ENCODE measurements at regions not wholly inside any gene's neighbourhood (a gene's known extent, or its start where the extent isn't known, plus 50 kb on each side); places are given as distances from the start of the nearest gene placed in this dataset.

DNA sequence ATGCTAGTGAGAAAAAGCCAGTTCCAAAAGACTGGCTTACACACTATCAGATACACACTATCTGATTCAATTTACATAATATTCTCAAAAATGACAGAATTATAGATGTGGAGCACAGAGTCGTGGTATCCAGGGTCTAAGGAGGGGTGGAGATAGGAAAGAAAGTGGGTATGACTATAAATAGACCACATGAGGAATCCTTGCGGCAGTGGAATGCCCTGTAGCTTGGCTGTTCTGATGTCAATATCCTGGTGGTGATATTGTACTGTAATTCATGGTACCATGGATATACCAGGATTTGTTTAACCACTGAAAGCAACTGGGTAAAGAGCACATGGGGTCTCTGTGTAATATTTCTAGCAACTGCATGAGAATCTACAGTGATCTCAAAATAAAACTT lies 67.7 kb upstream of the TMEM72 start:
- in situ Hi-C loops (cut with HindIII; ENCODE audit: low sequenced_read_pairs), result no loop called here

DNA sequence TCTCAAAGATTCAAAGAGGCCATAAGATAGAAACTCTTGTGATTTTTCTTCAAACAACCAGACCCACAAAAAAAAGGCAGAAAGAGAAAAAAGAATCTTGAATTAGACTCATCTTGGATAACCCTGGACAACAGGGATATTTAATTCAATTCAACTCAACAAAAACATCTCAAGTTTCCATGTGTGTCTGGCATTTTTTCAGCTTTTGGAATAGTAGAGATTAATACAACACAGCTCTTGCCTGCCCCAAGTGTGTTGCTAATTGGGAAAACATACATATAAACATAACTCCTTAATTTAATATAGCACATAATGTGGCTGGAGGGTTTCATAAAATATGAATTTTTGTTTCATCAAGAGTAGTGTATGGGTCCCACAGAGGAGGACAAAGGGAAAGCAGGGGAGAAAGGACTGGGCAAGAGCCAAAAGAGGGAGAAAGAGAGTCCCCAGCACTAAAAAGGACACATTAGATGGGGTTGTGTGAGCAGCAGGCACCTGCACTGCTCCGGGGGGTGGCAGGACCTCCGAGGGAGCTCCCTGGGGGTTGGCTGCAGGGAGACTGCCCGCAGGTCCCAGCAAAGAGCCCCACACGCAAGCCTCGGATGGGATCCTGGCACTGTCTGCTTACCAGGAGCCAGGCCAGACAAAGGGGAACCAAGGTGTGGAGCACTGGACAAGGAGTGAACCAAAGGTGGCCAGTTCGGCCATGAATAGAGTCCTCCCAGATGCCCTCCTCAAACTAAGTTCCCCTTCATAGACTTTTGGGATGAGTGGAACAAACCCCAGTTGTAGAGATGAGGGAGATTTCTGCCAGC lies 65.6 kb upstream of the TMEM72 start:
- in situ Hi-C loops (cut with HindIII; ENCODE audit: low sequenced_read_pairs), result no loop called here

GRCh38 chr10:44847110-44847509 lies 64.0 kb upstream of the TMEM72 start:
- in situ Hi-C loops (cut with HindIII; ENCODE audit: low sequenced_read_pairs), result no loop called here

DNA sequence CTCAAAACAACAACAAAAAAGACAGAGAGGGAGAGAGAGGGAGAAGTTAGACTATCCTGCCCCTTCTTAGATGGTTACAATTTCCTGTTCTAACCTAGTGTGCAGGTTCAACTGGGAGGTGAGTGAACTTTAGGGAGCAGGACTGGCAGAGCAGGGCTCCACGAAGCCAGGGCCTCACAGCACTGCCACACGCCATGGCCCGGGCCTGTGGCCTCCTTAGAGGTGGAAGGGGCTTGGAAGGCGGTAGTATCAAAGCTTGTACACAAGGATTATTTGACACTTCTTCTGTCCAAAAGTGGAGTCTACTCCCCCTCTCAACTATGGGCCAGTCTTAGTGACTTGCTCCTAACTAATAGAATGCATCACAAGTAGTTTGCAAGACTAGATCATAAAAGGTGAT lies 62.9 kb upstream of the TMEM72 start:
- in situ Hi-C loops (cut with HindIII; ENCODE audit: low sequenced_read_pairs), result no loop called here

DNA sequence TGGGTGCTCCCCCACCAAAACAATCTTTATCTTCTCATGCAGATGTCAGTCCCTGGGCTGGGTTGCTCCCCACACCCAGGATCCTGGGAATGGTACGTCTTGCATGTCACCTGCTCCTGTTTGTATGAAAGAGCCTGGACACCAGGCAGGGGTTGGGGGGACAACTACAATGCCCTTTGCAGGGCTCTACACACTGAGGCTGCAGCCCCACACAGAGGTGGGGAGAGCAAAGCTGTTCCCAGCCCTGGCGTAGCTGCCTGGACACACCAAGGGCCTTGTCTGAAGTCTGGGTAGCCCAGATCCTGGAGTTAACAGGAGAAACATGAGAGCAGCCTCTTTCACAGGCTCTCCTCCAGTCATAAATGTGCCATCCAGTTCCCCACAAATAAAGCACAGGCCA lies 61.2 kb upstream of the TMEM72 start:
- in situ Hi-C loops (cut with HindIII; ENCODE audit: low sequenced_read_pairs), result no loop called here

DNA sequence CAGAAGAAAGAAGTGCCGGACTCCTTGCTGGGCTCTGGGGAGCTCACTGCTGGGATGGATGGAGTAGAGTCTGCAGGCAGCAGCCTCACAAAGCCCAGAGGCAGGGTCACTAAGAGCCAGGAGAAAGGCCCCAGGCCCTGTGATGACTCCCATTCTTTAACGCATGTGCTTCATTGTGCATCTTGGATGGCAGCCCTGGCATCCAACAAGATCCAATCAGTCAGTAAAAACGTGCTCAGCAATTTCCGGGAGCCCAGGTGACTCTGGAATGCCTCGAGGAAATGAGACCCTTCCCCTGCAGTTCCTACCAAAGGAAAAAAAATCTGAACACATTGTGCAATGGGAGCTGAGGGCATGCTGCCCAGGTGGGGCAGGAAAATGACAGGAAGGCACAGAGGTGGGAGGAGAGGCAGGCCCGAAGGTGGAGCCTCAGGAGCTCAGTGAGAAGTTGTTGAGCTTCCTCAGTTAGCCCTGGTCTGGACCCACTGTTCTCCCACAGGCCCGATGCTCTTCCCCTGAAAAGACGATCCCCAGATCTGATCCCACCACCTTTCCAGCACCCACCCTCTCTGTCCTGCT lies 60.7 kb upstream of the TMEM72 start:
- in situ Hi-C loops (cut with HindIII; ENCODE audit: low sequenced_read_pairs), result no loop called here

- in situ Hi-C loops (cut with HindIII; ENCODE audit: low sequenced_read_pairs), result no loop called here
Measured at GRCh38 chr10:44851413-44851812, 59.7 kb upstream of the TMEM72 start.

DNA sequence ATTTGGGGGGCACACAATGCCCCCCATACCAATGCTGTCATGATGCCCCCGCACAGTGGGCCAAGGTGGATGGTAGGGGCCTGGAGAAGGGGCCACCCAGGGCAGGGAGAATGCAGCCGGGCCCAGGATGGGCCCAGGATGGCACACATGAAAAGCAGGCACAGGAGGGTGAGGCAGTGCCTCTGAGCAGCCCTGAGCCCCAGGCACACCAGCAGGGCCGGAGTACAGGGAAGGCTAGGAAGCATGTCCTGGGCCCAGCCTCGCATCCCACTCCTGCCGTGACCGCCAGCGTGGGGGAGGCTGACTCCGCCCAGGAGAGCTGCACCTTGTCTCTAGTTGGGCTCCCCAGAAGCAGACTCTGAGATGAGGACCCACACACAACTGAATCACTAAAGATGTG lies 59.3 kb upstream of the TMEM72 start:
- in situ Hi-C loops (cut with HindIII; ENCODE audit: low sequenced_read_pairs), result no loop called here

DNA sequence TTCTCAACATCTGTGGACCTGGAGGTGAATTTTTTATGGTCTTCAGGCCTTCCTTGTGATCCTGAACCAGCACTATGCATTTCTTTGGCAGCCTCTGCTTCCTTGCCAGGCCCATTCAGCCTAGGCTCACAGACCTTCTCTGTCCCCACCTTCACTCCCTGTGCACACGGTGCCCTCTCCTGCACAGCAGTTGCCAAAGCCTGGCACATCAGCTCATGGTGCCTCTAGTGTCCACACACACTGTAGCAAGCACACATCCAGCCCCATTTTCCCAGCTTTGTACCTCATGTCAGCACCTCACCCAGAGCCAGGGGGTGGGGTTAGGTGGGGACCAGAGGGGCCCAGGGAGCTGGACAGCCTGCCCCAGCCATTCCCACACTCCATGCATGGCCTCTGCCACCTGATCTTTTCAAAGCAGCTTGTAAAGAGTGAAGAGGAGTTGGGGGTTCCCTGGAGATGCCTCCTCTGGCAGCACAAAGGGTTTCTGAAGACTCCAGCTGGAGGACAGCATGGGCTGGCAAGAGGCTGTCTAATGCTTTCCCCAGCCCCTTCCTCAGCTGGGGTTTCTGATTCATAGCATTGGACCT lies 57.9 kb upstream of the TMEM72 start:
- in situ Hi-C loops (cut with HindIII; ENCODE audit: low sequenced_read_pairs), result no loop called here

DNA sequence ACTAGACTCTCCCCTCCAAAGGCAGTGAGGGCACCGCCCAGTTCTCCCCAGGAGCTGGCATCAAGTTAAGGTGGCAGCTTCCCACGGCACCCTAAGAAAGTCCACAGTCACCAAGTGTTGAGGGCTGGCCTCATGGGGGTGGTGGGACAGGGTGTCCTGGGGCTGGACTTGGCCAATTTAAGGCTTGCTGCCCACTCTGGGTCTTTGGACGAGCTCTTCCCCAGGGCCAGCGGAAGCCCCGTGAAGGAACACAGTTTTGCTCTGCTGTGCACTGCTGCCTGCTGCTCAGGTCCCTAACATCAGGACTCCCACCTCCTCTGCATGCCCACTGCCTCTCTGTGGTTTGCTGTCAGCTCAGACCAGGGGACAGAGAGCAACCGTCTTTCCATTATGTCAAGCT lies 57.3 kb upstream of the TMEM72 start:
- in situ Hi-C loops (cut with HindIII; ENCODE audit: low sequenced_read_pairs), result no loop called here

DNA sequence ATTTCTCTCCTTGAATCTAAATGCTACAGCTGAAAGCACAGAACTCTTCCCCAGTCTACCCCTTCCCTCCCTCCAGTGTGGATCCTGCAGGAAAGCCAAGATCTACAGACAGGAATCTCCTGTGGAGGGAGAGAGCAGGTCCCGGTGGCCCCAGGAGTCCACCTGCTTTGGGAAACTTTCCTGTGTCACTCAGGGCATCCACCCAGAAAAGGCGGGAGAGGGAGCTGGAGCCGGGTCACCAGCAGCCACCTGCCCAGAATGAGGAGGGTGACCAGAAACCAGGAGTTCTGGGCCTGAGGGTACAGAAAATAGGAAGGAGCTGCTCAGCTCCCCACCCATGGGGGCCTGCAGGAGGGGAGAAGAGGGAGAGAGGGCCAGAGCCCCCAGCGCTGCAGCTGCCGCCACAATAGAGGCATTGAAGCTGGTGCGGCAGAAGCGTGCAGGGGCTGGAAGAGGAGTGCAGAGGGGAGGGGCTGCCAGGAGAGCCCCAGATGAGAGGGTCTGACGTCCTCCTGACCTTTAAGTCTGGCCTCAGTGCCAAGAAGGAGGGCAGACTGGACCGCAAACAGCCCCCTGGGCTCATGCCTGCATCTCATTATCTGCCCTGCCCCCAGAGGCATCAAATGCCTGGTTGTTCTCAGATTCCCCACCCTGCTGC lies 56.3 kb upstream of the TMEM72 start:
- in situ Hi-C loops (cut with HindIII; ENCODE audit: low sequenced_read_pairs), result no loop called here

DNA sequence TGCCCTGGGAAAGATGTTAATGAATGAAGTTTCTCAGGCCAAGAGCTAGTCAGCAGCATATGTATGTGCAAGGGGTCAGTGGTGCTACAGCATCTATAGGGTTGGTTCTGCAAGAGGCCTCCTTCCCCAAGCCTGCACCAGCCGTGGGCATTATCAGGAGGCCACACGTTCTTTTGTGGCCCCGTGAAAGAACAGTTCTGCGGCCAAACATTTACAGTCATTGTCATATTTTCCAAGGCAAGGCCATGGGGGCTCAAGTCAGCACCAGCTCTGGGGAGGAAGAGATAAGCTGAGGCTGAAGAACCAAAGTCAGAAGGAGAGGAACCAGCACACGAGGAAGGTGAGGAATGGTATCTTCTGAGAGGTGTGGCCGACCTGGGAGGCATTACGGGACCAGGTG lies 54.4 kb upstream of the TMEM72 start:
- in situ Hi-C loops (cut with HindIII; ENCODE audit: low sequenced_read_pairs), result no loop called here

DNA sequence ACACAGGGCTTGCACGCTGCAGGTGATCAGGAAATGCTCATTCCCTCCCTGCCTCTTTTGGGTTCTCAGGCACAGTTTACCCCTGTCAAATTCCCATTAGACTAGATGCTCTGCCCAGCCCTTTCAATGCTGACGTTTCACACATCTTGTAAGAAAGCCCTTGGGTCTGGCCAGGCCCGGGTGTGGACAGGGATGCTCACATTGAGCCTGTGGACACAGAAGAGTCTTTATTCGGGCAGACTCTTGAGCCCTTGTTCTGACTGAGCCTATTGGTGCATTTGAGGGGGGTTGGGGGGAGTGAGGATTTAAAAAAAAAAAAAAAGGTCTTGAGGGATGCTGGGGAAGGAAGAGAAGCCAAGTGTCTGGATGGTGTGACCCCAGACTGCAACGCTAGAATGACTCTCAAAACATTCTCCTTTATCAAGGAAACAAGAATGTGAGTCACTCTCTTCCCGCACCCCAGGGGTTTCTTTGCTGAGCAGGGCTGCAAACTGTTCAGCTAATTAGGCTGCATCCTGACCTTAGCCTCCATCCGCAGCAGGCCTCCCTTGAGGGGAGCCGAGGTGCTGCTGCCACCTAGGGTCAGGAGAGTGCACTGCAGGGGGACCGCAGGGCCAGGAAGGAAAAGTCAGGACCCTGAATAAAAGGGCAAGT lies 53.6 kb upstream of the TMEM72 start:
- in situ Hi-C loops (cut with HindIII; ENCODE audit: low sequenced_read_pairs), result no loop called here

DNA sequence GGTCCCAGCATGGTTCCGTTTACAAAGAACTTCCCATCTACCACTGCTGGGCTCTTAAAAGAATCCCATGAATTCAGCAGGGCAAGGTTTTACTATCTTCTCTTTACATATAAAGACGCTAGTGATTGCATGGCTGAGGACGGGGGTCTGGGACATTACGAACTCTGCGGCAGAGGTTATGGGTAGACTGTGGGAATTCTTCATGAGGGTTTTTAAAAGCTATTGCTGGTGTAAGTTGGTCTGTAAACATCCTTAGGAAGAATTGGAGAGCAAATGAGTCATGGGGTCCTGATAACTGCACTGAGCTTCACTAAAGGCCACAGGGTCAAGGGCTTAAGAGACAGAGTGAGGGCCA lies 53.1 kb upstream of the TMEM72 start:
- in situ Hi-C loops (cut with HindIII; ENCODE audit: low sequenced_read_pairs), result no loop called here

DNA sequence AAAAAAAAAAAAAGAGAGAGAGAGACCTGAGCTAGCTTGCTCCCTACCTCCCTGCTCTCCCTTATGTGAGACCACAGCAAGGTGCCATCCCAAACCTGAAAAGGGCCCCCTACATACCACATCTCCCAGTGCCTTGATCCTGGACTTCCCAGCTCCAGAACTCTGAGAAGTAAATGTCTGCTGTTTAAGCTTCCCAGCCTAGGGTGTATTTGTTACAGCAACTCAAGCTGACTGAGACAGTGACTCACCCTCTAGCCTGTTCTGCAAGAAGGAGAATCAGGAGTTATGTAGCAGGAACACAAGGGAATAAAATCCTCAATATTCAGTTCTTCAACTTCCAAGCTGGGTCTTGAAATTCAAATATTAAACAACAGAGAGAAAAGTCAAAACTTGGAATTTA lies 52.1 kb upstream of the TMEM72 start:
- in situ Hi-C loops (cut with HindIII; ENCODE audit: low sequenced_read_pairs), result no loop called here

- in situ Hi-C loops (cut with HindIII; ENCODE audit: low sequenced_read_pairs), result no loop called here
Measured at GRCh38 chr10:44859546-44860285, 51.4 kb upstream of the TMEM72 start.

- in situ Hi-C loops (cut with HindIII; ENCODE audit: low sequenced_read_pairs), result no loop called here
Measured at GRCh38 chr10:44860811-44861736, 50.1 kb upstream of the TMEM72 start.

Data from endothelial cell of hepatic sinusoid (primary cell).